Fibroblast of the aortic adventitia (primary cell): ENCODE measurements at regions not wholly inside any gene's neighbourhood (a gene's known extent, or its start where the extent isn't known, plus 50 kb on each side); places are given as distances from the start of the nearest gene placed in this dataset.

Experiments used
- DNase-seq: peaks from one replicate; pipeline ENCODE4 v3.0.0-alpha.2; 2010; ENCODE audit warnings: low read depth
- H3K4me3 ChIP-seq: 2 replicates; pipeline ENCODE4 v1.5.1; 2011; ENCODE audit warnings: low read depth, mild to moderate bottlenecking, control low read depth, low read length, moderate library complexity
- CTCF ChIP-seq: IDR thresholded peaks from 2 replicates; pipeline ENCODE4 v1.5.1; 2011; ENCODE audit warnings: mild to moderate bottlenecking, low read length, control low read depth, inconsistent platforms; ENCODE audit not compliant: insufficient read depth

GRCh38 chr1:163845279-163845678 lies 523.5 kb downstream of the NUF2 start:
- H3K4me3 ChIP-seq, result no peak overlapping the region
- DNase-seq, result no peak
- no peak for TF ChIP-seq CTCF

- no peak overlapping the region for H3K4me3 ChIP-seq
- TF ChIP-seq CTCF, result no peak
- no peak for DNase-seq
Observed at GRCh38 chr1:163863731-163864130, 542.0 kb downstream of the NUF2 start.

GRCh38 chr1:163864207-163864606 lies 542.5 kb downstream of the NUF2 start:
- no peak for TF ChIP-seq CTCF
- no peak overlapping the region for H3K4me3 ChIP-seq

GRCh38 chr1:163866564-163866963 lies 544.8 kb downstream of the NUF2 start:
- peak; percentile 63 for DNase-seq

More at GRCh38 chr1:163864207-163864606, 542.5 kb downstream of the NUF2 start:
- peak; percentile 17 for DNase-seq

GRCh38 chr1:163870666-163871065 lies 548.9 kb downstream of the NUF2 start:
- peak; percentile 42 for DNase-seq
- no peak for TF ChIP-seq CTCF
- H3K4me3 ChIP-seq, result no peak overlapping the region

More at GRCh38 chr1:163866564-163866963, 544.8 kb downstream of the NUF2 start:
- no peak overlapping the region for H3K4me3 ChIP-seq
- no peak for TF ChIP-seq CTCF

- no peak overlapping the region for H3K4me3 ChIP-seq
- peak; percentile 79 for DNase-seq
- no peak for TF ChIP-seq CTCF
Observed at GRCh38 chr1:163872067-163872466, 550.3 kb downstream of the NUF2 start.

- peak; percentile 65 for TF ChIP-seq CTCF
- H3K4me3 ChIP-seq, result no peak overlapping the region
Observed at GRCh38 chr1:163874070-163874469, 552.3 kb downstream of the NUF2 start.

More at GRCh38 chr1:163874070-163874469, 552.3 kb downstream of the NUF2 start:
- DNase-seq, result peak; percentile 64
